ENCODE measurements at regions not wholly inside any gene's neighbourhood (a gene's known extent, or its start where the extent isn't known, plus 50 kb on each side); places are given as distances from the start of the nearest gene placed in this dataset.

DNA sequence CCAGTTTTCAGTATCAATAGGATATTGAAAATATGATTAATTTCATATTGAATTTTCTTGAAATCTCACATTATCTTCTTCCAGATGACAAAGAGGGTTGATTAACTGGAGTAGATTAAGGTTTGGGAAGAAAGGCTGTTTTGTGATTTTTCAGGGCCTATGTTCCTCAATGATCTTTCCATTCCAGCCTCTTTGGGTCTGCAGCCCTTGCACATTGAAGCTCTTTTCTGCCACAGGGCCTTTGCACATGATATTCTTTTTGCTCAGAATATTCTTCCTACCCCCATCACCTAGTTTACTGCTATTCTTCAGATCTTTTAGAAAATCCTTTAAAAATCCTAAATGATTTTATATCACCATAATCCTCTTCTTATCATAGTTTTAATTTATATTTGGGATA lies 449.6 kb downstream of the PLCL1 start:
- TF ChIP-seq, protein P1, sequence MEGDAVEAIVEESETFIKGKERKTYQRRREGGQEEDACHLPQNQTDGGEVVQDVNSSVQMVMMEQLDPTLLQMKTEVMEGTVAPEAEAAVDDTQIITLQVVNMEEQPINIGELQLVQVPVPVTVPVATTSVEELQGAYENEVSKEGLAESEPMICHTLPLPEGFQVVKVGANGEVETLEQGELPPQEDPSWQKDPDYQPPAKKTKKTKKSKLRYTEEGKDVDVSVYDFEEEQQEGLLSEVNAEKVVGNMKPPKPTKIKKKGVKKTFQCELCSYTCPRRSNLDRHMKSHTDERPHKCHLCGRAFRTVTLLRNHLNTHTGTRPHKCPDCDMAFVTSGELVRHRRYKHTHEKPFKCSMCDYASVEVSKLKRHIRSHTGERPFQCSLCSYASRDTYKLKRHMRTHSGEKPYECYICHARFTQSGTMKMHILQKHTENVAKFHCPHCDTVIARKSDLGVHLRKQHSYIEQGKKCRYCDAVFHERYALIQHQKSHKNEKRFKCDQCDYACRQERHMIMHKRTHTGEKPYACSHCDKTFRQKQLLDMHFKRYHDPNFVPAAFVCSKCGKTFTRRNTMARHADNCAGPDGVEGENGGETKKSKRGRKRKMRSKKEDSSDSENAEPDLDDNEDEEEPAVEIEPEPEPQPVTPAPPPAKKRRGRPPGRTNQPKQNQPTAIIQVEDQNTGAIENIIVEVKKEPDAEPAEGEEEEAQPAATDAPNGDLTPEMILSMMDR (conservative IDR thresholded peaks at IDR 0.05), result no peak
- H3K27ac Mint-ChIP-seq (ENCODE audit: unreplicated experiment), result no peak overlapping the region
- no peaks in the 10 kb centered on the region for H3K36me3 Mint-ChIP-seq (ENCODE audit: low read depth)
- no peaks in the 10 kb centered on the region for H3K9me3 Mint-ChIP-seq
- DNase-seq (ENCODE audit: low read depth, low spot score), result no peak
- no peaks in the 10 kb centered on the region for H3K4me1 Mint-ChIP-seq
- H3K4me3 Mint-ChIP-seq, result no peak overlapping the region
- no peaks in the 10 kb centered on the region for H3K27me3 Mint-ChIP-seq (ENCODE audit: low read depth)

DNA sequence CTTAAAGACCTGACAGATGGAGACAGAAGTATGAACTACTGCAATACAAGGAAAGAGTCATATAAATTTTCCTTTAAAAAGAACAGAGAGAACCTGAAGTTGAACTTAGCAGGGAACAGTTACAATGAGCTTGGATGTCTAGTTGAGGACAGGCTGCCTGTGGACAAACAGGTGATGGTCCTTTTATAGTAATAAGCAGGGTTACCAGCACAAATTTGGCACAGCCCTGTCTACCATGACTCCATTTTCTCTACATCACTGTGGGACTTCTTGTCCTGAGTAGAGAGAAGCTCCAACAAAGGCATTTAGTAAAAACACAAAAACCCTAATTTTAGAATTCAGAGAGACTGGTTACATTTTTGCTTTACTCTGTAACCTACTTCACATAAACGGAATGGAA lies 448.1 kb downstream of the PLCL1 start:
- TF ChIP-seq, protein P1 (conservative IDR thresholded peaks at IDR 0.05), result no peak
- no peak for DNase-seq (ENCODE audit: low read depth, low spot score)
- Mint-ChIP-seq H3K27ac (ENCODE audit: unreplicated experiment) (no peak overlapping the region), H3K4me1 (no peaks in the 10 kb centered on the region), H3K36me3 (ENCODE audit: low read depth) (no peaks in the 10 kb centered on the region), H3K4me3 (no peak overlapping the region), H3K9me3 (no peaks in the 10 kb centered on the region), H3K27me3 (ENCODE audit: low read depth) (no peaks in the 10 kb centered on the region)

DNA sequence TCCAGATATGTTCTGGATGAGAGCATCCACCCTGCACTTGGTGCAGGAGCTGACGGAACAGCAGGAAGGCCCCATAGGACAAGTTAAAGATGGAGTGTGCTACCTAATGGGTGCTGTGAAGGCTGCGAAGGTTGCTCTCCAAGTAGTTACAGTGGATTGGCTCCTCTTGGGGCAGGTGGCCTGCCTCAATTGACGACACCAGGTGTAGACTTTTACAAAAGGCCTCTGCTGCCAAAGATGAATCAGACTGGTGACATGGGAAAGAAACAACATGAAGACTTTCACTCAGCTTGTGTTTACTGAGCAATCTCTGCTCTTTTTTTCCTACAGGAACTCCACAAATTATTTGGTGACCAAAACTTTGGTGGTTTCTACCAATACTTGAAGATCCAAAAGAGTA lies 437.7 kb downstream of the PLCL1 start:
- Mint-ChIP-seq H3K36me3 (ENCODE audit: low read depth) (no peaks in the 10 kb centered on the region), H3K27me3 (ENCODE audit: low read depth) (peaks cover 2% of the 10 kb centered on the region), H3K4me1 (no peaks in the 10 kb centered on the region), H3K4me3 (no peak overlapping the region), H3K27ac (ENCODE audit: unreplicated experiment) (no peak overlapping the region), H3K9me3 (peaks cover 2% of the 10 kb centered on the region)
- TF ChIP-seq, protein P1 (conservative IDR thresholded peaks at IDR 0.05), result no peak
- no peak for DNase-seq (ENCODE audit: low read depth, low spot score)

DNA sequence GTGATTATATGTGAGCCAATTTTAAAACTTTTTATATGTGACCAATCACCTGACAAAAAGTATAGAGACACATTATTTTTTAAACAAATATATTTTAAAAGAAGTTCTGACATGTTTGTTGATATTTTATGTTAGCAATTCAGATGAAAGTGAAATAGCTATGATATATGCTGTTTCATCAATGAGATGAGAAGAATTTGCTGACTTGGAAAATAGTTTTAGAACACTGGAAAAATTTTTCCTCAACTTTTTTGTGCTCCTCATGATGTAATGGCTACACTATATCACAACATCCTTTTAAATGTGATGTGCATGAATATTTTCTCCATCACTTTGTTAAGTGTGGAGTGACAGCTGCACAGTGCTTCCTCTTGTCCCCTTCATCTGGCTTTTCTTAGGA lies 434.0 kb downstream of the PLCL1 start:
- Mint-ChIP-seq H3K4me1 (peaks cover 2% of the 10 kb centered on the region), H3K9me3 (no peaks in the 10 kb centered on the region), H3K27ac (ENCODE audit: unreplicated experiment) (no peak overlapping the region), H3K4me3 (no peak overlapping the region), H3K36me3 (ENCODE audit: low read depth) (no peaks in the 10 kb centered on the region), H3K27me3 (ENCODE audit: low read depth) (no peaks in the 10 kb centered on the region)
- TF ChIP-seq, protein P1 (conservative IDR thresholded peaks at IDR 0.05), result no peak
- no peak for DNase-seq (ENCODE audit: low read depth, low spot score)

DNA sequence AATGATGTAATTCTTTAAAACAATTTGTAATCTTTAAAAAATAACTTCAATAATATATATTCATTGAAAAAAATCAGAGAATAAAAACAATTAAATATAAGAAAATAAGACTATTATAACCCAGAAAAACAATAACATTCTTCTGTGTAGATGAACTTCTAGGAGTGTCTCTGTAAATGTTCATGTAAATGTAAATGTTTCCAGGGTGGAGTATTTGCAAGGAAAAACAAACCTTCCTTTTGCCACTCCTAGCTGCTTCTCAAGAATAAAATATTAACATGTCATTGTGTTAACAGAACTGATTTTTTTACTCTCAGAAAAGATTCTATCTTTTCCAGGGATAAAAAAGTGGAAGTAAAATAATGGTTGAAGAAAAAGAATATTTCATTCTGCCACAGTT lies 431.9 kb downstream of the PLCL1 start:
- TF ChIP-seq, protein P1 (conservative IDR thresholded peaks at IDR 0.05), result no peak
- peaks cover 20% of the 10 kb centered on the region for H3K4me1 Mint-ChIP-seq
- no peak overlapping the region for H3K27ac Mint-ChIP-seq (ENCODE audit: unreplicated experiment)
- H3K4me3 Mint-ChIP-seq, result no peak overlapping the region
- H3K36me3 Mint-ChIP-seq (ENCODE audit: low read depth), result no peaks in the 10 kb centered on the region
- no peak for DNase-seq (ENCODE audit: low read depth, low spot score)
- no peaks in the 10 kb centered on the region for H3K9me3 Mint-ChIP-seq
- H3K27me3 Mint-ChIP-seq (ENCODE audit: low read depth), result no peaks in the 10 kb centered on the region

DNA sequence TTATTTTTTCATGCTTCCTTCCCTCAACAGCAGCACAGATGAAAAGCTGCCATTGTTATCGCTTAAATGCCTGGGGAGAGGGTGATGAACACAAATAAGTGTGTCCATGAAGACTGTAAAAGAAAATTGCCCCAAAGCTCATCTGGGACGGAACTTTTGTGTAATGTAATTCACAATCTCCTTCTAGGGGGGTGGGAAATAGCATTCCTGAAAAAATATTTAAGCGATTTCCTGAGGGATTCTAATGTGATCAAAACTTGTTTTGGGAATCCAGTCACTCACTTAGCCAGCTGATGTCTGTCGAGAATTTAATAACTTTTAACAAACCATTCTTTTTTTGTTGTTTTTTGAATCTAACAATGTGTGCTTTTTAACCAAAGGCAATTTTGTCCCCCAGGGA lies 427.9 kb downstream of the PLCL1 start:
- Mint-ChIP-seq H3K27me3 (ENCODE audit: low read depth) (no peaks in the 10 kb centered on the region), H3K4me1 (peaks cover 21% of the 10 kb centered on the region), H3K36me3 (ENCODE audit: low read depth) (no peaks in the 10 kb centered on the region), H3K4me3 (no peak overlapping the region), H3K9me3 (no peaks in the 10 kb centered on the region), H3K27ac (ENCODE audit: unreplicated experiment) (no peak overlapping the region)
- TF ChIP-seq, protein P1 (conservative IDR thresholded peaks at IDR 0.05), result no peak
- no peak for DNase-seq (ENCODE audit: low read depth, low spot score)
